K562 (cell line): ENCODE measurements at regions not wholly inside any gene's neighbourhood (a gene's known extent, or its start where the extent isn't known, plus 50 kb on each side); places are given as distances from the start of the nearest gene placed in this dataset.

Source experiments
- ATAC-seq: fragments of 200-7000 bp; cut with Tn5 transposase; 3 replicates; pipeline ENCODE4 v1.9.1; 2020; ENCODE audit warnings: moderate library complexity
- BruUV-seq: library from RNA; stranded (reverse); fragments of 400-500 nt; replicated peaks from 2 replicates; lab custom pipeline; 2021; lab: Mats Ljungman, UMichigan
- CTCF ChIA-PET: fragments of 300-600 bp; formaldehyde crosslinking; extraction: SDS; loops from one replicate; lab custom pipeline; 2021; ENCODE audit warnings: low intra/inter-chr PET ratio; lab: Yijun Ruan, JAX
- POLR2A ChIA-PET: fragments of 300-600, 350-650 bp; sonication (Branson Sonifier 250); formaldehyde crosslinking; extraction: SDS; loops from one replicate; lab custom pipeline; 2021; ENCODE audit warnings: antibody characterized with exemption, inconsistent platforms; lab: Yijun Ruan, JAX
- DNase-seq, 4 experiments: peaks; one replicate each; pipeline versions ENCODE4 v3.0.0 to v3.0.0-alpha.2; 2011 to 2018; ENCODE audit warnings: low spot score in 3 of 4, mixed read lengths in 3 of 4; ENCODE audit errors: extremely low read depth in 1 of 4
- FAIRE-seq: peaks from 2 replicates; lab custom pipeline; 2011; peaks lifted over from hg19 to GRCh38; lab: Jason Lieb, UNC
- H2AFZ ChIP-seq: 2 replicates; pipeline ENCODE4 v1.6.0; 2011; ENCODE audit warnings: low read depth, low read length, control low read depth, inconsistent platforms
- H3K27ac ChIP-seq: fragments of 200-600 bp; 3 replicates; pipeline ENCODE4 v1.8.0; 2011; ENCODE audit warnings: low read depth, mild to moderate bottlenecking, control low read depth, inconsistent platforms, low read length, moderate library complexity, mixed read lengths; ENCODE audit errors: extremely low read depth
- H3K27me3 ChIP-seq, 2 experiments: fragments of 300-600 bp in 1 of 2; 2 replicates in 1 of 2; 3 replicates in 1 of 2; pipeline versions ENCODE4 v1.6.0 to v1.8.0; 2011; ENCODE audit warnings: inconsistent platforms in 2 of 2, low read length in 2 of 2, mild to moderate bottlenecking in 1 of 2, mixed read lengths in 1 of 2, moderate library complexity in 1 of 2; ENCODE audit not compliant: control insufficient read depth in 2 of 2, insufficient read depth in 2 of 2
- H3K36me3 ChIP-seq: fragments of 300-600 bp; 3 replicates; pipeline ENCODE4 v1.8.0; 2011; ENCODE audit warnings: mild to moderate bottlenecking, low read length, inconsistent platforms; ENCODE audit not compliant: control insufficient read depth, insufficient read depth
- H3K4me1 ChIP-seq, 2 experiments: fragments of 200-600 bp in 1 of 2; replicated peaks in 1 of 2; 2 replicates in 1 of 2; 3 replicates in 1 of 2; pipeline versions ENCODE4 v1.5.1 to v1.8.0; 2011; ENCODE audit warnings: inconsistent platforms in 2 of 2, low read length in 2 of 2, mild to moderate bottlenecking in 1 of 2, mixed read lengths in 1 of 2, moderate library complexity in 1 of 2; ENCODE audit not compliant: control insufficient read depth in 2 of 2, insufficient read depth in 2 of 2
- H3K4me2 ChIP-seq: 2 replicates; pipeline ENCODE4 v1.6.1; 2011; ENCODE audit warnings: low read length, control low read depth, inconsistent platforms, mixed read lengths; ENCODE audit not compliant: insufficient read depth
- H3K4me3 ChIP-seq: fragments of 200-600 bp; sonication (generic), shearing (Covaris generic); 2 replicates; pipeline ENCODE4 v1.5.1; 2016; ENCODE audit warnings: control low read depth, inconsistent platforms
- H3K79me2 ChIP-seq: fragments of 200-600 bp; 3 replicates; pipeline ENCODE4 v1.8.0; 2011; ENCODE audit warnings: low read length, inconsistent platforms; ENCODE audit not compliant: control insufficient read depth, insufficient read depth
- H3K9ac ChIP-seq, 2 experiments: 2 replicates each; pipeline versions ENCODE4 v1.6.0 to v1.6.1; 2011; ENCODE audit warnings: low read depth in 2 of 2, low read length in 2 of 2, control low read depth in 1 of 2, inconsistent platforms in 1 of 2, mild to moderate bottlenecking in 1 of 2, mixed read lengths in 1 of 2; ENCODE audit not compliant: insufficient read depth in 1 of 2
- H3K9me1 ChIP-seq: one replicate; pipeline ENCODE4 v1.6.0; 2011; ENCODE audit warnings: inconsistent platforms, mild to moderate bottlenecking, low read length, moderate library complexity; ENCODE audit not compliant: control insufficient read depth, insufficient read depth
- H3K9me3 ChIP-seq: replicated peaks from 2 replicates; pipeline ENCODE4 v1.5.1; 2011; ENCODE audit warnings: low read depth, low read length, inconsistent platforms; ENCODE audit not compliant: control insufficient read depth, insufficient read depth
- H4K20me1 ChIP-seq: replicated peaks from 2 replicates; pipeline ENCODE4 v1.6.1; 2011; ENCODE audit warnings: low read length, inconsistent platforms, mixed read lengths; ENCODE audit not compliant: control insufficient read depth, insufficient read depth
- ADNP ChIP-seq: fragments of 200-800 bp; sonication (Bioruptor generic); IDR thresholded peaks from 2 replicates; pipeline ENCODE4 v1.6.1; 2016; ENCODE audit warnings: missing genetic modification characterization, missing compliant biosample characterization
- FOS ChIP-seq: IDR thresholded peaks from 3 replicates; pipeline ENCODE4 v1.6.1; 2011; ENCODE audit not compliant: insufficient read length; ENCODE audit errors: extremely low read depth
- GMEB1 ChIP-seq: fragments of 250-450 bp; sonication (Bioruptor Pico); IDR thresholded peaks from 2 replicates; pipeline ENCODE4 v1.4.0; 2020; ENCODE audit warnings: mild to moderate bottlenecking
- HCFC1 ChIP-seq: IDR thresholded peaks from 2 replicates; pipeline ENCODE4 v1.6.1; 2012; ENCODE audit warnings: low read depth, low read length, improper control_type of control experiment
- SMARCC2 ChIP-seq: fragments of 450-650 bp; IDR thresholded peaks from 2 replicates; pipeline ENCODE4 v1.6.1; 2017; ENCODE audit warnings: antibody characterized with exemption, moderate library complexity, mild to moderate bottlenecking, low read depth
- ZFP30 ChIP-seq: fragments of 250-450 bp; sonication (Bioruptor Pico); IDR thresholded peaks from 2 replicates; pipeline ENCODE4 v1.8.0; 2022; ENCODE audit warnings: moderate library complexity, mild to moderate bottlenecking, inconsistent platforms, borderline replicate concordance
- WGBS: fragments of 100-300 bp; shearing (Covaris generic); methylation state at CpG from one replicate; pipeline ENCODE4 v1.1.6; 2016; ENCODE audit warnings: low coverage, mixed read lengths; ENCODE audit not compliant: insufficient coverage; ENCODE audit errors: missing lambda C conversion rate; 5-methylcytosine and 5-hydroxymethylcytosine counted together
- in situ Hi-C: fragments of 300-500 bp; cut with MboI; formaldehyde crosslinking; loops from 4 replicates; pipeline ENCODE4 v1.15.0; 2018; ENCODE audit warnings: inconsistent platforms, mixed read lengths
- intact Hi-C: fragments of 100-400 bp; cut with micrococcal nuclease; formaldehyde crosslinking; loops from 2 replicates; pipeline ENCODE4 v1.14.2; 2022

GRCh38 chr11:38667359-38667758 is 2069.3 kb upstream of the RAG2 start:
- H4K20me1 ChIP-seq: no peaks in the 10 kb centered on the region
- no peak for FAIRE-seq
- no peak overlapping the region for H3K27ac ChIP-seq
- H3K9me1 ChIP-seq: no peaks in the 10 kb centered on the region
- DNase-seq: no peak
- ChIA-PET CTCF (no interaction called here), POLR2A (no interaction called here)
- 29% methylated on average over 9 of the region's 10 CpGs for WGBS
- no peaks in the 10 kb centered on the region; a peak in 1 of 5 replicates for H3K4me1 ChIP-seq
- no peak overlapping the region for H3K9ac ChIP-seq
- no peaks in the 10 kb centered on the region for H3K36me3 ChIP-seq
- H3K27me3 ChIP-seq: no peaks in the 10 kb centered on the region
- H3K79me2 ChIP-seq: no peaks in the 10 kb centered on the region
- H3K4me3 ChIP-seq: no peak overlapping the region
- no TSS peak for BruUV-seq
- in situ Hi-C loops: no loop called here
- TF ChIP-seq HCFC1 (no peak), ZFP30 (CRISPR knock-in tag) (no peak), GMEB1 (CRISPR knock-in tag) (no peak), ADNP (tag) (no peak), SMARCC2 (no peak), FOS (no peak)
- H3K4me2 ChIP-seq: no peak overlapping the region; the same call in 1 of the 2 replicates
- H3K9me3 ChIP-seq: no peaks in the 10 kb centered on the region
- 0 out of 3 replicates have a peak, but pooled peaks have one; percentile 55 for ATAC-seq
- intact Hi-C loops: no loop called here
- peak overlapping the region; percentile 79 for H2AFZ ChIP-seq
